ENCODE measurements at regions not wholly inside any gene's neighbourhood (a gene's known extent, or its start where the extent isn't known, plus 50 kb on each side); places are given as distances from the start of the nearest gene placed in this dataset.
"Not testable (repeated sequence)": the region's sequence is repeated elsewhere in the genome, so short reads cannot be mapped to it uniquely, and the experiment has no call there.

GRCh38 chr14:85010186-85010585 lies 519.8 kb upstream of the FLRT2 start:
- DNase-seq (ENCODE audit: low spot score) = no peak

- DNase-seq (ENCODE audit: low spot score) = no peak
Measured at GRCh38 chr14:85016496-85016895, 513.4 kb upstream of the FLRT2 start.

- DNase-seq (ENCODE audit: low spot score) = not testable (repeated sequence)
Measured at GRCh38 chr14:85023866-85024265, 506.1 kb upstream of the FLRT2 start.

GRCh38 chr14:85024931-85025330 lies 505.0 kb upstream of the FLRT2 start:
- DNase-seq (ENCODE audit: low spot score) = no peak

GRCh38 chr14:85027681-85028370 lies 502.1 kb upstream of the FLRT2 start:
- DNase-seq (ENCODE audit: low spot score) = no peak

- DNase-seq (ENCODE audit: low spot score) = no peak
Measured at GRCh38 chr14:85037411-85037810, 492.5 kb upstream of the FLRT2 start.

- DNase-seq (ENCODE audit: low spot score) = no peak
Measured at GRCh38 chr14:85038526-85039352, 491.2 kb upstream of the FLRT2 start.

- no peak for DNase-seq (ENCODE audit: low spot score)
Measured at GRCh38 chr14:85039353-85039626, 490.7 kb upstream of the FLRT2 start.

GRCh38 chr14:85040046-85040685 lies 489.8 kb upstream of the FLRT2 start:
- no peak for DNase-seq (ENCODE audit: low spot score)

GRCh38 chr14:85041618-85042017 lies 488.3 kb upstream of the FLRT2 start:
- DNase-seq (ENCODE audit: low spot score) = no peak

GRCh38 chr14:85042301-85042700 lies 487.6 kb upstream of the FLRT2 start:
- DNase-seq (ENCODE audit: low spot score) = no peak

GRCh38 chr14:85050180-85050579 lies 479.8 kb upstream of the FLRT2 start:
- DNase-seq (ENCODE audit: low spot score) = no peak

- no peak for DNase-seq (ENCODE audit: low spot score)
Measured at GRCh38 chr14:85052646-85053045, 477.3 kb upstream of the FLRT2 start.

- no peak for DNase-seq (ENCODE audit: low spot score)
Measured at GRCh38 chr14:85054178-85054577, 475.8 kb upstream of the FLRT2 start.

- no peak for DNase-seq (ENCODE audit: low spot score)
Measured at GRCh38 chr14:85056267-85056666, 473.7 kb upstream of the FLRT2 start.

GRCh38 chr14:85057221-85057620 lies 472.7 kb upstream of the FLRT2 start:
- DNase-seq (ENCODE audit: low spot score) = no peak

GRCh38 chr14:85058150-85058549 lies 471.8 kb upstream of the FLRT2 start:
- DNase-seq (ENCODE audit: low spot score) = no peak

- no peak for DNase-seq (ENCODE audit: low spot score)
Measured at GRCh38 chr14:85060121-85060520, 469.8 kb upstream of the FLRT2 start.

- no peak for DNase-seq (ENCODE audit: low spot score)
Measured at GRCh38 chr14:85061256-85061655, 468.7 kb upstream of the FLRT2 start.

- no peak for DNase-seq (ENCODE audit: low spot score)
Measured at GRCh38 chr14:85063747-85064146, 466.2 kb upstream of the FLRT2 start.

GRCh38 chr14:85071447-85071846 lies 458.5 kb upstream of the FLRT2 start:
- no peak for DNase-seq (ENCODE audit: low spot score)

GRCh38 chr14:85074955-85075354 lies 455.0 kb upstream of the FLRT2 start:
- DNase-seq (ENCODE audit: low spot score) = no peak
